ENCODE measurements at regions not wholly inside any gene's neighbourhood (a gene's known extent, or its start where the extent isn't known, plus 50 kb on each side); places are given as distances from the start of the nearest gene placed in this dataset.
"Not testable (repeated sequence)": the region's sequence is repeated elsewhere in the genome, so short reads cannot be mapped to it uniquely, and the experiment has no call there.

DNA sequence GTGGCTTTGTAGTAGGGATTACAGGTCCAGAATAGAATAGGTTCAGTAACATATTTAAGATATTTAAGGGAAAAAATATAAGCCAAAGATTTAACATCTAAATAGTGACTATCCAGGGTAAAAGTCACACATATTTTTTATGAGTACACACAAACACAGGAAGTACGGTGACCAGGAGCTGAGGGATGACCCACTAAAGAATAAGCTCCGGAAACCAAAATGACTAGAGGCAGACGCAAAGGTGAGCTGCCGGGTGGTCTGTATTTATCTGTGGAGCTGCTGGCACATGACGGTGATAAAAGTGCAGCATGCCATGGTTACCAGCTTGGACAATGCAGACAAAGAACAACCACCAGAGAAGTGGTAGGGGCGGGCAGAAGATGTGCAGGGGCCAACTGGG, 73.9 kb upstream of the FBXO28 start:
- TF ChIP-seq, protein P1, sequence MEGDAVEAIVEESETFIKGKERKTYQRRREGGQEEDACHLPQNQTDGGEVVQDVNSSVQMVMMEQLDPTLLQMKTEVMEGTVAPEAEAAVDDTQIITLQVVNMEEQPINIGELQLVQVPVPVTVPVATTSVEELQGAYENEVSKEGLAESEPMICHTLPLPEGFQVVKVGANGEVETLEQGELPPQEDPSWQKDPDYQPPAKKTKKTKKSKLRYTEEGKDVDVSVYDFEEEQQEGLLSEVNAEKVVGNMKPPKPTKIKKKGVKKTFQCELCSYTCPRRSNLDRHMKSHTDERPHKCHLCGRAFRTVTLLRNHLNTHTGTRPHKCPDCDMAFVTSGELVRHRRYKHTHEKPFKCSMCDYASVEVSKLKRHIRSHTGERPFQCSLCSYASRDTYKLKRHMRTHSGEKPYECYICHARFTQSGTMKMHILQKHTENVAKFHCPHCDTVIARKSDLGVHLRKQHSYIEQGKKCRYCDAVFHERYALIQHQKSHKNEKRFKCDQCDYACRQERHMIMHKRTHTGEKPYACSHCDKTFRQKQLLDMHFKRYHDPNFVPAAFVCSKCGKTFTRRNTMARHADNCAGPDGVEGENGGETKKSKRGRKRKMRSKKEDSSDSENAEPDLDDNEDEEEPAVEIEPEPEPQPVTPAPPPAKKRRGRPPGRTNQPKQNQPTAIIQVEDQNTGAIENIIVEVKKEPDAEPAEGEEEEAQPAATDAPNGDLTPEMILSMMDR (IDR thresholded peaks at IDR 0.05) = not testable (repeated sequence)
- TF ChIP-seq POLR2A (IDR thresholded peaks at IDR 0.05) = not testable (repeated sequence)

All from heart left ventricle (tissue), 13 donors.